Sigmoid colon (tissue), 4 donors: ENCODE measurements at regions not wholly inside any gene's neighbourhood (a gene's known extent, or its start where the extent isn't known, plus 50 kb on each side); places are given as distances from the start of the nearest gene placed in this dataset.

ENCODE experiments used
- CTCF ChIP-seq, 4 experiments: fragments of 450-650 bp in 3 of 4; fragments of 200-600 bp in 1 of 4; IDR thresholded peaks; one replicate each; pipeline ENCODE4 v1.5.1; 2016 to 2019; ENCODE audit warnings: antibody characterized with exemption in 4 of 4, mild to moderate bottlenecking in 3 of 4, moderate library complexity in 2 of 4
- POLR2A ChIP-seq, 2 donors: fragments of 450-650 bp; IDR thresholded peaks; one replicate each; pipeline ENCODE4 v1.6.1; 2016; ENCODE audit warnings: antibody characterized with exemption in 2 of 2, mild to moderate bottlenecking in 2 of 2, moderate library complexity in 2 of 2
- POLR2AphosphoS5 ChIP-seq, 4 donors: sonication (generic); formaldehyde crosslinking; IDR thresholded peaks; one replicate each; pipeline ENCODE4 v1.6.1; 2017; ENCODE audit warnings: antibody characterized with exemption in 4 of 4

DNA sequence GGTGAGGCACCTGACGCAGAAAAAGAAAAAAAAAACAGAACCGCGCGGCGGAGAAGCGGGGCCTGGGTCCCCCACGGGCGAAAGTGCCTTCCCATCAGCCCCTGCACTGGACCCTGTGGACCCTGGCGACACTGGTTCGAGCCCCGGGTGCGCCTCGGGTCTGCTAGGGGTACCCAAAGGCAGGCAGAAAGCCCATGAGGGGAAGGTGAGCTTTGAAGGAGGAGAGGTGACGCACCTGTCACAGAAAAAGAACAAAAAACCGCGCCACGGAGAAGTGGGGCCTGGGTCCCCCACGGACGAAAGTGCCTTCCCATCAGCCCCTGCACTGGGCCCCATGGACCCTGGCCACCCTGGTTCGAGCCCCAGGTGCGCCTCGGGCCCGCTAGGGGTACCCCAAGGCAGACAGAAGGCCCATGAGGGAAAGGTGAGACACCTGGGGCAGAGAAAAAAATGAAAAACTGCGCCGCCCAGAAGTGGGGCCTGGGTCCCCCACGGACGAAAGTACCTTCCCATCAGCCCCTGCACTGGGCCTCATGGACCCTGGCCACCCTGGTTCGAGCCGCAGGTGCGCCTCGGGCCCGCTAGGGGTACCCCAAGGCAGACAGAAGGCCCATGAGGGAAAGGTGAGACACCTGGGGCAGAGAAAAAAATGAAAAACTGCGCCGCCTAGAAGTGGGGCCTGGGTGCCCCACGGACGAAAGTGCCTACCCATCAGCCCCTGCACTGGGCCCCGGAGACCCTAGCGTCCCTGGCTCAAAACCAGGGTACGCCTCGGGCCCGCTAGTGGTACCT is 227.4 kb downstream of the CCDC74A start:
- TF ChIP-seq CTCF (IDR thresholded peaks at IDR 0.05) (no peak), POLR2AphosphoS5 (IDR thresholded peaks at IDR 0.05) (no peak), POLR2A (IDR thresholded peaks at IDR 0.05) (no peak)
